NCI-H345 treated with DMSO at 0.1 percent for 48 hours (cell line): ENCODE measurements at regions not wholly inside any gene's neighbourhood (a gene's known extent, or its start where the extent isn't known, plus 50 kb on each side); places are given as distances from the start of the nearest gene placed in this dataset.
"Not testable (repeated sequence)": the region's sequence is repeated elsewhere in the genome, so short reads cannot be mapped to it uniquely, and the experiment has no call there.

ENCODE experiments used
- DNase-seq: peaks from one replicate; lab custom pipeline; 2025; ENCODE audit not compliant: unreplicated experiment; lab: John Stamatoyannopoulos, UW

DNA sequence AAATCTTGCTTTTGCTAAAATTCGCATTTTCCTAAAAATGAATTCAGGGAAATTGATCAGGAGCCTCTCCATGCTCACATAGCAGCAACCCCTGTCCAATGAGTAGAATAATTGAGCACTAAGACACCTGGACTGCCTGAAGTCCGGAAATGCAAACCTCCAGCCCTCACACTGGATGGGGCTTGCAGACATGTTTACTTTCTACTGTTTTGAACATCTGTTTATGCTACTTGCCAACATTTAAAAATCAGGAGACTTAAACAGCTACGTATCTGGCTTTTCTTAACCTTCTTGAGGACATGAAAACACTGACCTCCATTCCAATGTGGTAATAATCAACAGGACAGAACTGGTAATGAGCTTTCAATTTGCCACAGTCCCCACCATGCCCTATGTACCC lies 184.4 kb downstream of the SHOX2 start:
- DNase-seq: no peak

- no peak for DNase-seq
Measured at GRCh38 chr3:157920822-157921700, 185.2 kb downstream of the SHOX2 start.

- no peak for DNase-seq
Measured at GRCh38 chr3:157919319-157919887, 186.8 kb downstream of the SHOX2 start.

DNA sequence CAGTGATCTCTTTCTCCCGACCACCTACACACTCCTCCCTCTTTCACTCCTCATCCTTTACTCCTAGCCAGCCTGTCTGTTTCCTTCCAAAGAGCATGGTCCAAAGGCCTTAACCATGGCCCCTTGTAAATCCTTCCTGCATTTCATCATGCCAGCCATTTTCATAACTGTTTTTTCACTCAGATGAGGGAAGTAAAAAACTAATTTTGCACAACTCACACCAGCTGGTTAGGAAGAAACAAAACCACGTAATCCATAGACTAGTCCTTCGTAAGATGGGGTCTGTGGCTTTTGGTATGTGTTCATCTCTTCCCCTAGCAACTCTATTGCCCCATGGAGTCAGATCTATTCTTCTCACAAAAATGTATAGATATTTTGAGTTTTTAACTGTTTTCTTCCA lies 187.8 kb downstream of the SHOX2 start:
- DNase-seq: no peak

DNA sequence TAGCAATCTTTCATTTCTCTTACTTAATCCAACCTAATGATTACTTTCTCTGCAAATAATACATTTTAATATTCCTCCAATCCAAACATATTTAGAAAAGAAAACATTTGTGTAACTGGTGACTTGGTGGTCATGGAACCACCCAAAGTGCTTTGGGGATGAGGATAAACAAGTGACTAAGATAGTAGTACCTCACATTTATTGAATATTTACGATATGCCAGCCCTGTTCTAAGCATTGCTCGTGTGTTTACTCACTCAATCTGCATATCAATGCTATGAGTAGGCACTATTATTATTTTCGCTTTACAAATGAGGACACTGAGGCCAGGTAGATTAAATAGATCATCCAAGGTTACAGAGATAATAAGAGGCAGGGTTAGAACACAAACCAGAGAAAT lies 189.5 kb downstream of the SHOX2 start:
- DNase-seq: no peak

GRCh38 chr3:157914882-157915281 lies 191.3 kb downstream of the SHOX2 start:
- no peak for DNase-seq

- no peak for DNase-seq
Measured at GRCh38 chr3:157913741-157914150, 192.5 kb downstream of the SHOX2 start.

DNA sequence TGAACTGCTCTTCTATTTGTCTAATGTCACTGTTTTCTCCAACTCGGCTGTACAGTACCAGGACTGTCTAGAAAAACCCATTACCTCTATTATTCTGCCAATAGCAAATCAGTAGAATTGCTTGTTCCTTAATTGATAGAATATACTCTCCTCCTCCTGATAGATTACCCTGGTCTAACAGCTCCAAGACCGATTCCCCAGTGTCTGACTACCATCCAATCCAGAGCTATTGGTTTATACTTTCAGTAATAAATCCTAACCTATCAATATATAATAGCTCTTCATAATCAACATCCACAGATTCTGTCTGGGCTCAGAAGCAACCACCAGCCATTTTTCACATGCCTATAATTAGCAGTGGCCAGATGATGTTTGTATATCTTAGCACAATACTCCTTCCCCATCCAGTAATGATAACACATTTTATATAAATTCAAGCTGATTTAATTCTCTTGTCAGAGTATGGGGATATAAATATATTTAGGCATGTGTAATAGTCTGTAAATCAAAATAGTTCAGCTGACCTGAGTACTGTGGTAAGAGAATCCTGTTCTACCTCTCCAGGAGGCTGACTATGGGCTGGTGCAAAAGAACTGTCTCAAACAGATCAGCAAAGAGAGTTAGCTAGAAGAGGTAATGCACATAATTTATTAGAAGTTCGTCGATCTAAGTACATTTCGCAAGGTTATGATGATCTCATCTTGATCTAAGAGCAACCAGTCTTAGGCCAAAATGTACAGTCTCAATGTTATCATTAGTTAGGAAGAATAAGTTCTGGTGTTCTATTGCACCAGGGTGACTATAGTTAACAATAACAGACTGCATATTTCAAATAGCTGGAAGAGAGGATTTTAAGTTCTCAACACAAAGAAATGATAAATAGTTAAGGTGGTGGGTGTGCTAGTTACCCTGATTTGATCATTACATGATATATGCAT lies 193.4 kb downstream of the SHOX2 start:
- no peak for DNase-seq

- DNase-seq: no peak
Measured at GRCh38 chr3:157906627-157907026, 199.6 kb downstream of the SHOX2 start.

DNA sequence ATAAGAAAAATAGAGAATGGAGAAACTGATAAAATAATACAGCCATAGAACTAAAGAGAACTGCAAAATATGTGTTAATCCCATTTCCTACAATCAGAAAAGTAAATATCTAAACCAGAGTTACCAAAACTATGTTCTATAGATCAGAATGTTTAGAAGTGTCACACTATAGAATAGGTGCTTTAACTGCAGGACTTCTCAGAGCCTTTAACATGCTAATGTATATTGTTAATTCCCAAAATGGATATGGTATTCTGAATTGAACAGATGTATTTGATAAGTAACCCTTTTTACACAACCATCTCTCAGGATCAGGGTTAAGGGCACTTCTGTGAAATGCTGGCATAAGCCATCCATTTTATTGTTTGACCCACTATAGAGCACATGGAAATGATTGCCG lies 200.3 kb downstream of the SHOX2 start:
- DNase-seq: no peak

GRCh38 chr3:157902680-157903079 lies 203.5 kb downstream of the SHOX2 start:
- not testable (repeated sequence) for DNase-seq

DNA sequence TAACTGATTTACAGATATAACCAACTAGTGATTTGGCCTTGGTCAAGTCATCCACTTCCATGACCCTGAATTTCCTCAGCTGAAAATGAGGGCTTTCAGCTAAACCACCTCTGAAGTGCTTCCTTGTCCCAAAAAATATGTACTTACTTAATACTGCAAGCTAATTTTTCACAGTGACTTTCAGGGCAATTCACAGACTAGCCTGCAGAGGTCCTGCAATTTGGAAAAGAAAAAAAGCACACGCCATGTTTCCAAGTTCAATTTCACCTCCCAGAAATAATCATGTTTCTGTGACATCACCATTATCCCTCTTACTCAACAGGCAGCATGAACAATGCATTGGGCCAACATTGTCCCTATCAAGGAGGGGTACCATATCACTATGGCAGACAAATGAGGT lies 218.2 kb downstream of the SHOX2 start:
- no peak for DNase-seq

- DNase-seq: no peak
Measured at GRCh38 chr3:157876556-157876955, 229.7 kb downstream of the SHOX2 start.

- no peak for DNase-seq
Measured at GRCh38 chr3:157872902-157873301, 233.3 kb downstream of the SHOX2 start.

DNA sequence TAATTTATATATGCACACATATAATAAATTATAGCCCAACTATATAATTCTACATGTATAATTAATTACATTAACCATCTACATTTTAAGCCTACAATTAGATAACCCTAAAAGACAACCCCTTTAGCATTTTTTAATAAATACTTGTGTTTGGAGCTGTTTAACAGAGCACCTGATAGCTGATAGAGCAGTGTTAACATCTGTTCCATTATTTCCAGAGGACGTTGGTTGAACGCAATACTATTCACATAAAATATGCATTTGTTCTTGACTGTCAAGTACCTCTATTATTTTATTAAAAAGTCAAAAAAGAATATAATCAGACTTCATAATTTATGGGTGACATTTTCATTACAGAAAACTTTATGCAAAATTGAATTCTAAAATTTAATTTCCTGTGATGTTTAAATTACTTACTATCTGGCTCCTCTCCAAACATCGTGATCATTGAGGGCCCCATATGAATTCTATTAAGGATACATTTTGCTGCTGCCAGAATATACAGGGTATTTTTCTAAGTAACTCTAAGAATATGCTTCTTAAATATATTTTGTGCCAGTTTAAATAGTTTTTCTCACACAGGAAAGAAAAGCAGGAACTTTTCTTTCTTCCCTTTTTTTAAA lies 234.3 kb downstream of the SHOX2 start:
- DNase-seq: no peak

DNA sequence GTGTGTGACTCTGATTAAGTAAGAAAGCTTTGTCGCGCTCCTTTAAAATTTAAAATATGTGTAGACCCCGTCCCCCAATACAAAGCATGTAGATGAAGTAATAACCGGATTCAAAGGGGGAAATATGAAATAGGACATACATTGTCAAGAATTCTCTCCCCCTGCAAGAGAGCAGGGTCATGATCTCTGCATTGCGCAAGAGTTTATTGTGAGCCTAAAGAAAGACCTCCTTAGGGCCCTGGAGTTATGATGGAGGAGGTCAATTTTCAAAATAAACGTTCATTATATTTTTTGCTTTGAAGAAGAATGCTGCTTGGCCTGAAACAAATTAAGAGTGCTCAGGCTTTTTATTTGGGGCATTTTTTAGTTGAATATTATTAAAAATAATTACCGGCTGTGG lies 235.0 kb downstream of the SHOX2 start:
- no peak for DNase-seq

DNA sequence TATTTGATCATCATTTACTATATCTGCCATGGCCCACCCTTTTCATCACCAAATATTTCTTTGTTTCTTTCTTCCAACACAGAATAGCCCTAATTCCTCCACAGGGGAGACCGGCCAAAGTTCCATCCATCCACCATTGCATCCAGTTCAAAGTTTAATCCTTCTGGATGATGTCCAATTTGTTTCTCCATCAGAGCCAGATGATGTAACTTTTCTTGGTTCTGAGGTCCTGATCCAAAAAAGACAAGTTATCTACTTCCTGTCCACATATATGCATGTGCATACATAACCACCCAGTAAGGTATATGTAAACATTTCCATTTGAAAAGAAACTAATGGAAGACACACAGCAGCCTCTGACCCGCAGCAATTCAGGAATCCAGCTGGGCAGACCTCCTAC lies 237.3 kb downstream of the SHOX2 start:
- no peak for DNase-seq

- DNase-seq: no peak
Measured at GRCh38 chr3:157868196-157868595, 238.0 kb downstream of the SHOX2 start.

DNA sequence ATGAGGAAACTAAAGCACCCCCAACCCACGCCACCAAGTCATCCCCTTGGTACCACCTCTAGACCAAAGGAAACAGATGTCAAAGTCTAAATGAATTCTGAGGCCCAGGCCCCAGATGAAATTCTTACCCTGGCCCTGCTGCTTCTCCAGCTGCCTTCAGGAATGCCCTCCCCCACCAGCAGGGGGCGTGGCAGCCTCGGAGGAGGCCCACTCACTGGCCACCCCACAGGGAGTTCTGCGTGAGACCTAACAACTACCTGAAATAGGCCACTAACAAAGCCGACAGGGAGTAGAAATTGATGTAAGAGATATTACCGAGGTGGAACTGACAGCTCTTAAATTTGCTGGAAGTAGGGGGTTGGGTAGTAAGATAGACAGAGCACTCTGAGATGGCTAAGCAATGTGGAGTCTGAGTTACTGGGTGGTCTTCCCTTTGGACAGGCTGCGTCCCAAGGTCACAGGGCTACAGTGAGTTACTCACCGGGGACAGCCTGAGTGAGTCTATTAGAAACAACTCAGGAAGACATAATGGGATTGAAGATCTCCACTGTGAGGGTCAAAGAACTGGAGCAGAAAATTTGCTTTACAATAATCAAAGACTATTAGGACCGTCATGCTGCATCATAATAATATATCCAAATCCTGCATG lies 240.7 kb downstream of the SHOX2 start:
- DNase-seq: no peak

GRCh38 chr3:157861076-157861765 lies 245.0 kb downstream of the SHOX2 start:
- no peak for DNase-seq
